GM18909 (cell line): ENCODE measurements at regions not wholly inside any gene's neighbourhood (a gene's known extent, or its start where the extent isn't known, plus 50 kb on each side); places are given as distances from the start of the nearest gene placed in this dataset.

Source experiments
- ATAC-seq: cut with Tn5 transposase; IDR thresholded peaks from one replicate; pipeline ENCODE4 v1.9.1; 2021; ENCODE audit warnings: mild to moderate bottlenecking; ENCODE audit not compliant: unreplicated experiment, poor library complexity

DNA sequence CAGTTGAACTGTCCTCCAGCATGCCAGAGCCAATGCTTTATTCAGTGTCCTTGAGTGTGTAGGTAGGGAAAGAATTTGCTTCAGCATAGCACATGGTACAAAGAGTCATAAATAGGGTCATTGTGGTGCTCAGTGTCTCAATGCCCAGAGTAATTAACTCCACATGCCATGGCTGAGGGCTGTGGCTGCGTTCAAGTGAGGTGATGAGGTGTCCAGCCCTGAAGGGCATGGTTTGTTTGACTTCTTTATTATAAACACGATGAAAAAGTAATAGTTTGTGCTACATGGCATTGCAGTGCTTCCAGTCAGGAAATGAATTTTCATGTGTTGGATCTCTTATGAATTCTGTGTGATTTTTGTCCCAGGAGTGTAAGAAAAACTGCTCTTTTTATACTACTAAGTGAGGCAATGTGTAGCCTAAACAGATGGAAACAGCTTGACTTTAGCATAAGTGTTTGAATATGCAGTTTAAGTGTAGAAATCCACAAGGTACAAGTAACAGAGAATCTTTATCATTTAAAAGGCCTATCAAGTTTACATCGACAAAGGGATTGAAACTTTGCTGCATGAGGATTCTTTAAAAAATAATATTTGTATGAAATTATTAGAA, 507.9 kb upstream of the CDH2 start:
- ATAC-seq: no peak

DNA sequence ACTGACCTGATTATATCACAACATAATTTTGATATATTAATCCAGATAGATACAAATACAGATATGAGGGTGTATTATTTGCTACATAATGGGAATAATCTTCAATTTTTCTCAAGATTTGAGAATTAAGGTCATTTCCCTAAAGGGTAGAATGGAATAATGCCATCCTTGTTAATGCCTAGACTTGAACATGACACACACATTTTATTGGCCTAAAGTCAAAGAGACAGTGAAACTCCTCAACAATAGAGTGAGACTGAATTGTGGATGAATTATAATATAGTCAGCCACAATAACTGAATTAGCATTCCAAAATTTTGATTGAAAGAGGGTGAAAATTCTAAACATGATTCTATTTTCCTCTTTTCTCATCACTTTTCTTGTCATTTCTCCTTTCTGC, 506.0 kb upstream of the CDH2 start:
- ATAC-seq: no peak

DNA sequence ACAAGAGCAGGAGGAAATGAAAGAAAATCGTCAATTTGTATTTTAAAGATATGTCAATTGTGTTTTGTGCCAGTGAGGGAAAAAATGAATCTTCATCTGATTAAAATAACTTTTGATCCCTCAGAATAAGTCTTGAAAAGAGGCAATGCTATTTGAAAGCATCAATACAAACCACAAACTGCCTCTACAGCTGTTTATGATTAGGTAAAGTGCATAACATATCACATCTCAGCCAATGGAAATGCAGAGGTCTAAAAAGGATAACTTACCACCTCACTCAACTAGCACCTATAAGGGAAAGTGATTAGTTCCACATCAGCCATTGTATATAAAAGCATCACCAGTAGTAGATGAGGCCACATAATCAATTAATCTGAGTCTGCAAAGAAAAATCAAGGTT, 492.2 kb upstream of the CDH2 start:
- no peak for ATAC-seq

DNA sequence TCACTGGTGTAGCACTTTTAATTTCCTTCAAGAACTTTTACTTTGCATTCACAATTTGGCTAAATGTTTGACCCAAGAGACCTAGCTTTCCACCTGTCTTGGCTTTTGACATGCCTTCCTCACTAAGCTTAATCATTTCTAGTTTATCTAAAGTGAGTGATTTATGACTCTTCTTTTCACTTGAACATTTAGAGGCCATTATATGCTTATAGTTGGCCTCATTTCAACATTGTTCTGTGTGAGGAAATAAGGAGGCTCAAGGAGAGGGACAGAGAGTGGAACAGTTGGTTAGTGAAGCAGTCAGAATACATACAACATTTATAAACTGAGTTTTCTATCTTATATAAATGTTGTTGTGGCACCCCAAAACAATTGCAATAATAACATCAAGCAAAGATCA, 489.3 kb upstream of the CDH2 start:
- no peak for ATAC-seq

DNA sequence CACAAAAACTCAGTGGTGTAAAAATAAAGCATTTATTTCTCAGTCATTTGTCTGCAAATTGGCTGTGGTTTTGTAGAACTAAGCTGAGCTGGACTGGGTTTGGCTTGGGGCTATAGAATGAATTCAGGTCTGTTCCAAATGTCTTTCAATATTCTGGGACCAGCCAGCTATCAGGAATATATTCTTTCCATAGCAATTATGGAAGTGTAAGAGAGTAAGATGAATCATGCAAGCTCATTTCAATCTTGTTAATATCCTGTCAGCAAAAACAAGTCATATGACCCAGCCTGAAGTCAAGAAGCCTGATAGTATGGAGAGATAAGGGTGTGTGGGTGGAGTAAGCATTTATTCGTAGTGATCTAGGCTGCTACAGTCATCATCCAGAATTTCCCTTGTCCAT, 481.0 kb upstream of the CDH2 start:
- no peak for ATAC-seq

DNA sequence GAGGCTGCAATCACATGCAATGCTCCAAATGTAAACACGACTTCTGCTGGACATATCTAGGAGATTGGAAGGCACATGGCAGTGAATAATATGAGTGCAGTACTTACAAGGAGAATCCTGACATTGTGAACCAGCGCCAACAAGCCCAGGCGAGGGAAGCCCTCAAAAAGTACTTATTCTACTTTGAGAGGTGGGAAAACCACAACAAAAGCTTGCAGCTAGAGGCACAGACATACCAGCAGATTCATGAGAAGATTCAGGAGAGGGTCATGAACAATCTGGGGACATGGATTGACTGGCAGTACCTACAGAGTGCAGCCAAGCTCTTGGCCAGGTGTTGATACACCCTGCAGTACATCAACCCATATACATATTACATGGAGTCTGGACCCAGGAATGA, 475.7 kb upstream of the CDH2 start:
- ATAC-seq: no peak

DNA sequence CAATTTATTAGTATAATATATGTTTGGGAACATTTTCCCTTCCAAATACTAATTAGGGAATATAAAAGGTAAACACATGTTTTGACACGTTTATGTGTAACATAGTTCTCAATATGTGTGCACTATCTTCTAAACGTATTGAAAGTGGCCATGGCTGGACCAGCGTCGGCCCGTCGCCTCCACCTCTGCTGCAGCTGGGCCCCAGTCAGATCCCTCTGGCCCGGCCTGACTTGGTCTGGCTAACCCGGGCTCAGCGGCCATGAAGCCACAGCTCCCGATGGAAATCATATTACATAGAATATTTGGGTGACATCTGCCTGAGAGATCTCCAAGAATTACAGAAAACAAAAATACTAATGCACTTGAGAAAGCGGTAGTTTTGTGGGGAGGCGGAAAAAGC, 474.4 kb upstream of the CDH2 start:
- no peak for ATAC-seq

DNA sequence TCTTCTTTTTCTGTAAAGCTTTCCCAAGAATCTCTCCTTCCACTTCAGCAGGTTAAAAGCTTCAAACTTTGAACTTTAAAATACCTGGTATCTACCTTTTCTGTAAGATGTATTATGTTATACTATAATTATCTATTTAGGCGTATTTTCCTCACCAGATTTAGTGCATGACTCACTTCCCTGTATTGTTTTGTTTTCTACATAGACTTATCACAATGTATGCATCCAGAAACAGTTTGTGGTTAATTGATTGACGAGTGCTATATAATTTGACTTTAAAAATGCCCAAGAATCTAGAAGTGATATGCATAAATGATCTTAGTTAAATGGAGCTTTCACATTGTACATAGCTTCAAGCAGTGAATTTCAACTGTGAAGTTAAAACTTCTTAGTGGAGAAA, 473.9 kb upstream of the CDH2 start:
- ATAC-seq: no peak

DNA sequence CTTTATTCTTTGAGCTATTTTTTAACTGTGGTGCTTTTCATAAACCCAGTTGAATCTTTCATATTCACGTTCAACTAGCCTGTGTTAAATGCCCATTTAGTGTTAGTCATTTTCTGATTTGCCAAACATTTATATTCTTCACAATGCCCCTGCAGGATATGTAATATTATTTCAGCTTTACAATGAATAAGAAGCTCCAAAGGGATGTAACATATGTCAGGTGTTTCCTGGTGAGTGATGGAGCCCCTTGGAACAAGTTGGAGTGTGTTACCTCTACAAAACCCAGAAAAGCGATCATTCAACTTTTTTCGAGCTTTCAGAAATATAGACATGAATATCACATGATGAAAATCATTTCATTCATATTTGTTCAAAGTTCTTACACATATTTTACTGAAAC, 471.0 kb upstream of the CDH2 start:
- ATAC-seq: no peak

DNA sequence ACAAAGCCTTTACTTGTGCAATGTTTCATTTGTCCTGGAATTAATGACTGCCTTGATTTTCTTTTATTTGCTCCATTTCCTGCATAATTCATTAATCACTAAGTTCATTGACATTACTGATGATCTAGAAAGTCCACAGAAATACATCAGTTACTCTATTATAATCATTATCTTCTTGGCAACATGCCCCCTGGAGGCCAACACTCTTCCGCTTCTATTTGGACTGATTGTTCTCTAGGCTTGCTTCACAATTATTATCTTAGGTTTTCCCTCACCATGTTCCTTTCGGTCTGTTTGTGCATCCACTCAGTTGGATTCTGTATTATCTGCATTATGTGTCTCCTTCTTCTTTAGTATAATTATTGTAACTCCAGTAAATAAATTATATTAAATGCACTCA, 461.0 kb upstream of the CDH2 start:
- no peak for ATAC-seq

DNA sequence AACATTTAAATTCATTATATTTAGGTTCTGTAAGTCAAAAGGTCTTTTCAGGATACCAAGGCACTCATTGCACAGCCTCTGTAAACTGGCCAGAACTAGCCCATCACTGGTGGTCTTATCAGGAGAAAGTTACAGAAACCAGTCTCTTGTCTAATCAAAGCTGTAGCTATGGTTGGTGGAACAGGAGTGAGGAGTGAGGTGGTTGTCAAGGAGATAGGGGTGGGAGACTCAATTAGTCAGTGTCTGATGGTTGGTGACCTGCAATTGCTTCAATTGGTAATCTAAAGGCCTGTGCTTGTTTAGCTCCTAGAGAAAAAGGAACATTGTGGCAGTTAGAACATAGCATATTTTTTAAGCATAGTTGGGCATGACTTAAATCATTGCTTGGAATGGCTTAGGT, 458.6 kb upstream of the CDH2 start:
- ATAC-seq: no peak

DNA sequence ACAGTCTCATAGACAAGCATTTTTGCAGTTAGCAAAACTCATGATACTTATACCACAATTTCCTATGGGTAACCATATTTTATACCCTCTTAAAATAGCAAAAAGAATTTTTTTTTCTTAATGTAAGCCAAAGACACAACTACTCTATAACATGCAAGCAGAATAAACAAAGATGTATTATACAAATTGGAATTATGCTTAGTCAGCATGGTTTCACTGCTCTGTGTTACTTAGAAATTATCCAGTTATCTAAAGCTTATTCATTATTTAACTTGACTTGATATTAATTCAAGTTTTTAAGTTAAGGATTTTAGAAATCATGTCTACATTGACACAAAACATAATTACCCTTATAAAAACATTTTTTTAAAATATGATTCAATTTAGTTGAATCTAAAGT, 449.8 kb upstream of the CDH2 start:
- no peak for ATAC-seq

DNA sequence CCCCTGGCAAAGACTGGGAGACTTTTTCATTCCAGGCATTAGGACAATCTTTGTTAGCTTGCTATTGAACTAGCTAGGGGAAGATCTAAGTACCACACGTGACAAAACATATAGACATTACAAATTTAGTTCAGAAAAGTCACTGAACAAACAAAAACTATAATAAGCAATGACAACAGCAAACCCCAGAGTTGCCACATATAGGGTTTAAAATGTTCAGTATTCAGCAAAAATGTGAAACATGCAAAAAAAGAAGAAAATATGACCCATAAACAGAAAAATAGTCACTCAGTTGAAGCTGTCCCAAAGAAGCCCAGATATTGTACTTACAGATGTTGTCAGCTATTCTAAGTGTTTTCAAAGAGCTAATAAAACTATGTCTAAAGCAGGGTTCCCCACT, 431.1 kb upstream of the CDH2 start:
- no peak for ATAC-seq

DNA sequence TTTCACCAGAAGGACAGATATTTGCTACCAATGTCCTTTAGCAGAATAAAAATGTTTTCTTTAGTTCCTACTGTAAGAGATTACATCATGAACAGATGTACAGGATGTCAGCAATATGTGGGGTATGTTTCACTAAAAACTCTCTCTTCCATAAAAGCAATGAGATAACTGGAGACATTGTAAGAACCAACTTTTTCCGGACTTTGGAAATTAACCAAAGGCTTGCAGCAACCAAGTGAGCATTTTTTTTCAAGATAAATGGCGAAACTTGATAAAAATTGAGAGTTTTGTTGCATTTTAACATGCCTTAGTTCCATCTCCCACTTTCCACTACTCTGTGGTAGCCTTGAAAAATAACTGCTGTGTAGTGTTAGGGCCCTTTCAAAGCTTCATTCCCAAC, 429.8 kb upstream of the CDH2 start:
- no peak for ATAC-seq

DNA sequence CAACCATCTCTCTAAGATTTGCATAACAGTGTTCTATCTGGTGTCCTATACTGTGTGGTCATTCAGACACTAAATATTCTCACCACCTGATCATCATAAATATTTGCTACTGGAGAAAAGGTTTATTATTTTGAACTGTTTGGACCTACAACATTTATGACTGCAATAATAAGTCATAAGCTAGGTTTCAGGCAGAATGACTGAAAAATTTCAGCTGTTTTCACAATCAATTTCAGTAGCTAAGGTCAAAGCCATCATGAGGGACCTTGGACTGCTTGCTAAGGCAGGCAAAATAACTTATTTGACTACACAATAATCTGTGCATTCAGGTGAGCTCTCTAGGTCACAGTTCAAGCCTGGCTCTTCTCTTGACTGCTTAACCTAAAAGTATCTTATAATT, 425.5 kb upstream of the CDH2 start:
- no peak for ATAC-seq

DNA sequence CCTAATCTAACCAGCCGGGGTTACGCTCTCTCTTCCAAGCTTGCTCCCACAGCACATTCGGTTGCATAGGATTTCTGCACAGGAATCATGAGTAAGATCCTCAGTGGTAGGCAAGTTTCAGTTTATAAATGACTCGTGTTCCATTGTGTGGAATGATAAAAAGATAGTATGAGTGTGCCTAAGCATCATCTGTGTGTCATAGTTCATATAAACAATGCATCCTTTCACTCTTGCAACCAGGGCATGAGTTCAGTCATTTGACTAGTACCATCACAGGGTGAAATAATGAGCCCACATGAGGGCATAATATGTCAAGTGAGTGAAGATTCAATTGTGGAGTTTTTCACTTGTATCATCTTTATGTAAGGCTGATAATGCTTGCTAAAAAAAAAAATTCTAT, 417.1 kb upstream of the CDH2 start:
- ATAC-seq: no peak

DNA sequence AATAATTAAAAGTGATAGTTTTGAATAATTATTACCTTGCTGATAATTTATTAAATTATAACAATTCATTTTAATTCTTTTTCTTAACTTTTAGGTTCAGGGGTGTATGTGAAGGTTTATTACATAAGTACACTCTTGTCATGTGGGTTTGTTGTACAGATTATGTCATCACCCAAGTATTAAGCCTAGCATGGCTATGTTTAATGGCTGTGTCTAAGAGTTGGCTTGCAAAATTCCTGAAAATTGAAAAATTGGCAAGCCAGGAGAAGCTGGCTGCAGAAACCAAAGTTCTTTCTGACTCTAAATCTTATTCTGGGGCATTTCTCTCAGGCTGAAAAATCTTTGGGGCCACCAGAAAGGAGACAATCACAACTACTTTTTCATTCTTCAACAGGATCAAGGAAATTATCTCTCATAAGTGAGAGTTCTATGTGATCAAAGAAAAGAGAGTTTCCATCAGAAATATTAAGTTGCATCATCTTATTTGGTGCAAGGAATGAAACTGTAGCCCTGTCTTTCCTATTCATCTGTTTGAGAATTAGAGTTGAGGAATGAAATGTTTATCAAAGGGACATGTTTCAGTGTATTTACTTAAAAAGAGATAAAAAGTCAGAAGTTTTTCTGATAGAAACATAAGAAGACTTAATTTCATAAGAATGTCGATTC, 412.1 kb upstream of the CDH2 start:
- ATAC-seq: no peak

DNA sequence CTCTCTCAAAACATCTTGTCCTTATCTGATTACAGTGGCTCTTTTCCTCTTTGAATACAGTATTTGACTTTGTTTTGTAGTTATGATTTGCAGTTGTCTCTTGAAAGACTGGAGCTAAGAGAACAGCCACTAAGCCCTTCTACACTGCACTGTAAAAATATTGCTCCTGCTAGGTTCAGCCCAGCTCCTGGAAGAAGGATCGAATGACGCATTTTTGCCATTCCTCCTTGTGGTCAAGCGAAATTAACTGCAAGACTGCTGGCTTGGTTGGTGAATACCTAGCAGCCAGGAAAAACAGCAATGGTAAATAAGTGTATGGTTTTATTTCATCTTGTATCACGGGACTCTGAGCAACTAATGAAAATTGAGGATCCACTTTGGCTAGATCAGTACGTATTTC, 407.8 kb upstream of the CDH2 start:
- ATAC-seq: no peak

DNA sequence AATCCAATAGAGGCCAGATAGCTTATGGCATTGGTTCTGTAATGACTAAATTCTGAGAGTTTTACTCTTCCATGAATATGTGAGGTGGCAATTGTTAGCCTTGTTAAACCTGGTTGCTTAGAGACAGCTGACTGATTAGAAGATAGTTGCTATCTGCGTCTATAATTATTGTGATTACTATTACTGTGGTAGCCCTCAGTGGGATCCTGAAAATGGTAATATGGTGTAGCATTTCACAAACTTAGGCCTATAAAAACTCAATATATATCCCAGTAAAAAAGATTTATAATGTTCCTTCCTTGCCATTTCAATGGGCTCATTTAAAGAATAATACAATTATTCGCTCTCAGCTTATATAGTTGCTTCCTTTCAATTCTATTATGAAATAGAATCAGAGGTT, 405.8 kb upstream of the CDH2 start:
- ATAC-seq: no peak

DNA sequence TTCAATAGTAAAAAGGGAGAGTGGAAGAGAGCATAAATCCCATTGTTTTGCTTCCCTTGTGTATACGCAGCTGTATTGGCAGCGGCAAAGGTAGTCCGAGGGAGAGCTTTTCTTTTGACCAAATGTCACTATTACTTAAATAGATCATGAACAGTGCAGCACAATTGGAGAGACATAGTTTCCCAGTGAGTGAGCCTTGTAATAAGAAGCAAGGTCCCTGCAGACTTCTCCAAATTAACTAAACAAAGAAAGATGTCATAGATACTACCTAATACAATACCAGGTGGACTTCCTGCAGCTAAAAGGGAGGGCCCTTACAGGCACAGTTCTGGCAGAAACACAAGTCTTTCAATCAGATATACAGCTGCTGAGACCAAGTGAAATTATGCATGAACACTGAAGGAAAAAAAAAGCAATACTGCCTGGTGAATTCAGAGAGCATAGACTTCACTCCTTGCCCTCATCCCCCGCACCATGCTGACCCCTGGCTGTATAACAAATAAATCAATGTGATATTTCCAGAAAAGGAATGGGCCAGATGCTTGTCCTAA, 404.7 kb upstream of the CDH2 start:
- ATAC-seq: no peak

DNA sequence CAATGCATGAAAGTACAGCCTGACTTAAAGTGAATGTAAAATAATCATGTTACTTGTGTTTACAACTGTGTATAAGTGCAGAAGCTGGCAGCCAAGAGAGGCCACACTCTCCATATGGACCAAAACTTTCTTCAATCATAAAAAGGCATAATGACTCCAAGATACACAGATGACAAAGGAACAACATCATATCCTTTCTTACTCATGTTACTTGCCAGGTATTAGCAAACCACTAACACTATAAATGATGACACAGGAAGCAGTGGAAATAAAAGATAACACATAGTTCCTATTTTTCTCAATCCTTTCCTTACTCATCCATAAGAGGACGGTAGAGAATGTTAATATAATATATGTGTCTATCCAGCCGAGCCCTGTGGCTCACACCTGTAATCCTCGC, 400.0 kb upstream of the CDH2 start:
- no peak for ATAC-seq

DNA sequence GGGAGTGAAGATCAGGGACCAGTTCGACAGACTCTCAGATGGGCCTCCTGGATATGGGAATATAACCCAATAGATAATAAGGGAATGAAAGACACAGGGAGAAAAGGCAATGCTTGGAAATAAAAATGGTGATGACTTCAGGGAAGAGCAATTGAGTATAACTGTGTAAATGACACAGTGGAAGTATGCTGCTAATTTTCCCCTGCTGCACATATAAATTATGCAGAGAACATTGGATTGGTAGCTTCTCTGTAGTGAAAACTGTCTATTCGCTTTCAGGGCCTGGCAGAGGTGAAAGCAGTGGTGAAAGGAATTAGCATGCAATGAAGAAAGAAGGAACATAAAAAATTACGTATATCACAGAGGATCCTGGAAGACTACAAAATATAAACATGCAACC, 398.2 kb upstream of the CDH2 start:
- ATAC-seq: no peak
